ENCODE measurements at regions not wholly inside any gene's neighbourhood (a gene's known extent, or its start where the extent isn't known, plus 50 kb on each side); places are given as distances from the start of the nearest gene placed in this dataset.
"Not testable (repeated sequence)": the region's sequence is repeated elsewhere in the genome, so short reads cannot be mapped to it uniquely, and the experiment has no call there.

DNA sequence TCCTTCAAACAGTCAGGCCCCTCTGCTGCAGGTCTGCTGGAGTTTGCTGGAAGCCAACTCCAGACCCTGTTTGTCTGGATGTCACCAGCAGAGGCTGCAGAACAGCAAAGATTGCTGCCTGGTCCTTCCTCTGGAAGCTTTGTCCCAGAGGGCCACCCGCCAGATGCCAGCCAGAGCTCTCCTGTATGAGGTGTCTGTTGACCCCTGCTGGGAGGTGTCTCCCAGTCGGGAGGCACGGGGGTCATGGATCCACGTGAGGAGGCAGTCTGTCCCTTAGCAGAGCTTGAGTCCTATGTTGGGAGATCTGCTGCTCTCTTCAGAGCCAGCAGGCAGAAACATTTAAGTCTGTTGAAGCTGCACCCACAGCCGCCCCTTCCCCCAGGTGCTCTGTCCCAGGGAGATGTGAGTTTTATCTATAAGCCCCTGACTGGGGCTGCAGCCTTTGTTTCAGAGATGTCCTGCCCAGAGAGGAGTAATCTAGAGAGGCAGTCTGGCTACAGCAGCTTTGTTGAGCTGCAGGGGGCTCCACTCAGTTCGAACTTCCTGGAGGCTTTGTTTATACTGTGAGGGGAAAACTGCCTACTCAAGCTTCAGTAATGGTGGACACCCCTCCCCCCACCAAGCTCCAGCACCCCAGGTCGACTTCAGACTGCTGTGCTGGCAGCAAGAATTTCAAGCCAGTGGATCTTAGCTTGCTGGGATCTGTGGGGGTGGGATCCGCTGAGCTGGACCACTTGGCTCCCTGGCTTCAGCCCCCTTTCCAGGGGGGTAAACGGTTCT lies 72.1 kb downstream of the OGFRL1 start:
- intact Hi-C loops (cut with micrococcal nuclease); H3K9me3 Mint-ChIP-seq; H3K4me3 Mint-ChIP-seq; DNase-seq; H3K36me3 Mint-ChIP-seq; POLR2A ChIA-PET; H3K27ac Mint-ChIP-seq; H3K4me1 Mint-ChIP-seq (ENCODE audit: low read depth): not testable (repeated sequence)
- CTCF ChIA-PET, result interaction anchor here (0.7 kb wide), 1 partner anchor 10 kb away, joined by 5 read pairs; no protein-coding TSS in a partner anchor
- H3K27me3 Mint-ChIP-seq, result peaks cover 11% of the 10 kb centered on the region

DNA sequence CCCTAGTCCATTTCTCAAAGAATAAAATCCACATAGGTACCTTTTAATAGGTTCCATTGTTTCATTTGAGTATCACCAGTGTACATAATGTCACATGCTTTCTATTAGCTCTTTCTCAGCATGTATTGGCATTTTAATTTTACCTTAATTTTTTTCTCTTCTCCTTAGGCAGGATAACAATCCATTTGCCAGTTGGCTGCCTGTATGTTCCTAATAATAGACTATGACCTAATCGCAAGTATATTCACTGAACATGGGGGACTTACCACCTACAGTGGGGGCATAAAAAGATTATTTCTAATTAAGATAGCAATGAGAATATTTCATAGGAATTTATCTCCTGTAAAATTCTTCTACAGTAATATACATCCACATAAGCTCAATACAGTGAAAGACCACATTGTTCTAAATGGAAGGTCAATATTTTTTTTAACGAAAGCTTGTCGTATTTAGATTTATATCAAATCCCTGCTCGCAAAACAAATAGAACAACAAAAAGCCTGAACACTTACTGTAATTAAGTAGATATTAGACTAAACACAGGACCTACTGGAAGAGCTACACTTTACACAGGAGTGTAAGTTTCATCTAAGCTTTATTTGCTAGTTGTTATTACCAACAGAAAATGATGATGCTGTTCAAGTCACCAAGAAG lies 76.4 kb downstream of the OGFRL1 start:
- intact Hi-C loops (cut with micrococcal nuclease), result no loop called here
- H3K27ac Mint-ChIP-seq, result no peak overlapping the region
- H3K27me3 Mint-ChIP-seq, result peaks cover 11% of the 10 kb centered on the region
- POLR2A ChIA-PET, result no interaction called here
- no peak for DNase-seq
- H3K36me3 Mint-ChIP-seq, result no peaks in the 10 kb centered on the region
- H3K9me3 Mint-ChIP-seq, result no peaks in the 10 kb centered on the region
- H3K4me3 Mint-ChIP-seq, result no peak overlapping the region
- CTCF ChIA-PET, result no interaction called here
- H3K4me1 Mint-ChIP-seq (ENCODE audit: low read depth), result peaks cover 4% of the 10 kb centered on the region

DNA sequence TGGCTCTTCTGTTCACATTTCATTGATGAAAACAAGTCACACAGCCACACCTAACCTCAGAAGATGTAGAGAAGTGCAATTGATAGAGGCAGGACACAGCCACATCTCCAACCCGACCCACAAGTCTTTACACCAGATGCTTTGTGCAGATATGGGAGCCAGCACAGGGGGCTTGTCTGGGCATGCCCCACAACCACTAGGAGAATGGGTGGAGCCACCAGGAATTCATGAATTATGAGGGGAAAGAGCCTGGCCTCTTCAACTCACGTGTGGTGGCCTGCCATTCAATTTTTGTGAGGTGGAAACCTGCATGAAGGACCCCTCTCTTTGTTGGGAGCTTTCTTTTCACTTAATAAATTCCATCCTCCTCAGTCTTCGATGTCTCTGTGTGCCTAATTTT lies 79.1 kb downstream of the OGFRL1 start:
- H3K9me3 Mint-ChIP-seq, result no peaks in the 10 kb centered on the region
- H3K4me3 Mint-ChIP-seq, result no peak overlapping the region
- CTCF ChIA-PET, result no interaction called here
- no peak for DNase-seq
- peaks cover 4% of the 10 kb centered on the region for H3K4me1 Mint-ChIP-seq (ENCODE audit: low read depth)
- intact Hi-C loops (cut with micrococcal nuclease), result no loop called here
- POLR2A ChIA-PET, result no interaction called here
- no peak overlapping the region for H3K27ac Mint-ChIP-seq
- no peaks in the 10 kb centered on the region for H3K36me3 Mint-ChIP-seq
- peaks cover 6% of the 10 kb centered on the region for H3K27me3 Mint-ChIP-seq

DNA sequence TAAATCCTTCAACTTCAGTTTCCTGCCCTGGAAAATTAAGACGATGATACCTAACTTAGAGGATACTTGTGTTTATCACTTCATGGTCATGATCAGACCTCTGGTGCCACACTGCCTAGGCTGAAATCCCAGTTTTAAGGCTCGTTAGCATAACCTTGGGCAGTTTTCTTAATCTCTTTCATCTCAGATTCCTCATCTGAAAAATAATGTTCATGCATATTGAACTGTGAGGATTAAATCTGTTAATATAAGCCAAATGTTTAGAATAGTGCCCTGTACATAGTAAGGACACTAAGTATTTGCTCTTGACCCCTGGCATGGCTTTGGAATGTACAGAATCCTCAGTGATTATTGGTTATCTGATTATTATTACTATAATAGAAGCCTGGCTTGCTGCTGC lies 79.7 kb downstream of the OGFRL1 start:
- ChIA-PET CTCF (no interaction called here), POLR2A (no interaction called here)
- Mint-ChIP-seq H3K4me3 (no peak overlapping the region), H3K9me3 (no peaks in the 10 kb centered on the region), H3K36me3 (no peaks in the 10 kb centered on the region), H3K27me3 (peaks cover 4% of the 10 kb centered on the region), H3K4me1 (ENCODE audit: low read depth) (peaks cover 4% of the 10 kb centered on the region), H3K27ac (no peak overlapping the region)
- no peak for DNase-seq
- intact Hi-C loops (cut with micrococcal nuclease), result no loop called here

DNA sequence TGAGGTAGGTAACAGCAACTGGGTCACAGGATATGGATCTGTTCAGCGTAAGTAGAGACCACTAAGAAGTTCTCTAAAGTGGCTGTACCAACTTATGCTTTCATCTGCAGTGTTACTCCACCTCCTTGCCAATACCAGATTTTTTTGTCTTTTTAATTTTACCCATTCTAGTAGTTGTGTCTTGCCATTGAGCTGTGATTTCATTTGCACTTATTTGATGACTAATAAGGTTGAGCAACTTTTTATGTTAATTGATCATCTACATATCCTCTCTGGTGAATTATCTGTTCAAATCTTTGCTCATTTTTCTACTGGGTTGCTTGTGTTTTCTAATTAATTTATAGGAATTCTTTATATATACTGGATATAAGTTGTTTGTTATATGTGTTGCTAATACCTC lies 82.9 kb downstream of the OGFRL1 start:
- CTCF ChIA-PET, result no interaction called here
- Mint-ChIP-seq H3K27me3 (peaks cover 6% of the 10 kb centered on the region), H3K4me3 (no peak overlapping the region), H3K4me1 (ENCODE audit: low read depth) (peaks cover 2% of the 10 kb centered on the region), H3K27ac (no peak overlapping the region), H3K9me3 (peaks cover 3% of the 10 kb centered on the region), H3K36me3 (no peaks in the 10 kb centered on the region)
- POLR2A ChIA-PET, result no interaction called here
- DNase-seq, result no peak
- intact Hi-C loops (cut with micrococcal nuclease), result no loop called here

DNA sequence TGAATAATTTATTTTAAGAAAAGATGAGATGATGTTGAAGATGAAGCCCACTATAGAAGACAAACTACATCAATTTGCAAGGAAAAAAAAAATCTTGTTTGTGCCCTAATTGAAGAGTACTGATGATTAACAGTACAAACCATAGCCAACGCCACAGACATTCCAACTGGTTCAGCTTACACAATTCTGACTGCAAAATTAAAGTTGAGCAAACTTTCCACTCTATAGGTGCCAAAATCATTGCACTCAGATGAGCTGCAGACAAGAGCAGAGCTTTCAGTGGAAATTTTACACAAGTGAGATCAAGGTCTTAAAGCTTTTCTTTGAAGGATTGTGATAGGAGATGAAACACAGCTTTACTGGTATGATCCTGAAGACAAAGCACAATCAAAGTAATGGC lies 85.3 kb downstream of the OGFRL1 start:
- H3K4me3 Mint-ChIP-seq, result no peak overlapping the region
- intact Hi-C loops (cut with micrococcal nuclease), result no loop called here

DNA sequence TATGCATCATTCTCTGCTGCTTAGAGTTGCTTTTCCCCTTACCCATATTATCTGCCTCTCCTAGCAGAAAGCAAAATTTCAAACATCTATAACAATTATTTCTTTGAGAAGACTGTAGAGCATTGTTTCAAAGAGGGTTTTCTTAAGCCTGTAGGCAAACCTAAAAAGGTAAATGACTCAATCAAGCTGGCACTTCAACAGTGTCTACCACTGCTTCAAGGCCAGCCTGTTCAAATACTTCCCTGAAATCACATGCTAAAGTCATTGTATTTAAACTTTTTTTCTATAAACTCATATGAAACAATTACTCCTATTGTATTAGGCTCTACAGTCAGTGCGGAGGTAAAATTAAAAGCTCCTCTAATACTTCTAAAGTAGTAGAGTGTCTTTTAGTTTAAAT lies 87.1 kb downstream of the OGFRL1 start:
- POLR2A ChIA-PET, result no interaction called here
- intact Hi-C loops (cut with micrococcal nuclease), result no loop called here
- Mint-ChIP-seq H3K27ac (no peak overlapping the region), H3K36me3 (no peaks in the 10 kb centered on the region), H3K4me1 (ENCODE audit: low read depth) (no peaks in the 10 kb centered on the region), H3K4me3 (no peak overlapping the region), H3K9me3 (peaks cover 3% of the 10 kb centered on the region), H3K27me3 (peaks cover 3% of the 10 kb centered on the region)
- DNase-seq, result no peak
- CTCF ChIA-PET, result no interaction called here

More for the DNA sequence above, 85.3 kb downstream of the OGFRL1 start:
- no peaks in the 10 kb centered on the region for H3K36me3 Mint-ChIP-seq
- H3K27ac Mint-ChIP-seq, result no peak overlapping the region
- ChIA-PET POLR2A (no interaction called here), CTCF (interaction anchor here (1.1 kb wide), 1 partner anchor 21 kb away, joined by 3 read pairs; no protein-coding TSS in a partner anchor)
- DNase-seq, result no peak
- H3K4me1 Mint-ChIP-seq (ENCODE audit: low read depth), result no peaks in the 10 kb centered on the region
- peaks cover 3% of the 10 kb centered on the region for H3K9me3 Mint-ChIP-seq
- H3K27me3 Mint-ChIP-seq, result peaks cover 3% of the 10 kb centered on the region

DNA sequence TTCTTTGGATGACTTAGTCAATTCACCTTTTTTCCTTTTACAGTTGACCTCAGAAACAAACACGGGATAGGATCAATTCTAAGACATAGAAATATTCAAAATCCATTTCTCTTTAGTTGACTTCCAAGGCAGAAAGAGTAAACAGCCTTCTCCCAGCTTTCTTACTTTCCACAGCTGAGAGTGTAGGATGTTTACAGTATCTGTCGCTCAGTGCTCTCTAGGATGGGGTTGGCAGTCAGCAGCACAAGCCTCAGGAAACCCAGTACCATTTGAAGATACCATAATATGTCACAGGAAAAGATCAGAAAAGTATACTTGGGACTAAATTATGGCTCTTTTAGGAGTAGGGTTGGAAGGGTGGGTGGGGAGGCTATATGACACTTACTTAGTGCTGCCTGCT lies 88.2 kb downstream of the OGFRL1 start:
- no peak overlapping the region for H3K27ac Mint-ChIP-seq
- peaks cover 3% of the 10 kb centered on the region for H3K9me3 Mint-ChIP-seq
- DNase-seq, result no peak
- intact Hi-C loops (cut with micrococcal nuclease), result no loop called here
- ChIA-PET POLR2A (no interaction called here), CTCF (no interaction called here)
- H3K4me1 Mint-ChIP-seq (ENCODE audit: low read depth), result no peaks in the 10 kb centered on the region
- H3K27me3 Mint-ChIP-seq, result peaks cover 3% of the 10 kb centered on the region
- no peaks in the 10 kb centered on the region for H3K36me3 Mint-ChIP-seq
- no peak overlapping the region for H3K4me3 Mint-ChIP-seq

DNA sequence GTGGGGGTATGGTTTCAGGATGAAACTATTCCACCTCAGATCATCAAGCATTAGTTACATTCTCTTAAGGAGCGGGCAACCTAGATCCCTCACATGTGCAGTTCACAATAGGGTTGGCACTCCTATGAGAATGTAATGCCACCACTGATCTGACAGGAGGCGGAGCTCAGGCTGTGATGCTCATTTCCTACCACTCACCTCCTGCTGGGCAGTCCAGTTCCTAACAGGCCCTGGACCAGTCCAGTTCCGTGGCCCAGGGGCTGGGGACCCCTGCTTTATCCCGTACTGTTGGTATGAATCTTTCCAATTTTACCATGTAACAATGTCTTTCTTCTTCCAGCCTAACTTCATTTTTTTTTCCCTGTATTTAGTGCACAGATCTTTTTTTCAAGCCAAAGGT lies 94.9 kb downstream of the OGFRL1 start:
- DNase-seq, result no peak
- Mint-ChIP-seq H3K9me3 (no peaks in the 10 kb centered on the region), H3K27me3 (no peaks in the 10 kb centered on the region), H3K36me3 (no peaks in the 10 kb centered on the region), H3K4me1 (ENCODE audit: low read depth) (no peaks in the 10 kb centered on the region), H3K27ac (peak overlapping the region; percentile 25), H3K4me3 (no peak overlapping the region)
- POLR2A ChIA-PET, result no interaction called here
- intact Hi-C loops (cut with micrococcal nuclease), result no loop called here
- CTCF ChIA-PET, result interaction anchor here (1.6 kb wide), 1 partner anchor 39 kb away, joined by 5 read pairs; no protein-coding TSS in a partner anchor

DNA sequence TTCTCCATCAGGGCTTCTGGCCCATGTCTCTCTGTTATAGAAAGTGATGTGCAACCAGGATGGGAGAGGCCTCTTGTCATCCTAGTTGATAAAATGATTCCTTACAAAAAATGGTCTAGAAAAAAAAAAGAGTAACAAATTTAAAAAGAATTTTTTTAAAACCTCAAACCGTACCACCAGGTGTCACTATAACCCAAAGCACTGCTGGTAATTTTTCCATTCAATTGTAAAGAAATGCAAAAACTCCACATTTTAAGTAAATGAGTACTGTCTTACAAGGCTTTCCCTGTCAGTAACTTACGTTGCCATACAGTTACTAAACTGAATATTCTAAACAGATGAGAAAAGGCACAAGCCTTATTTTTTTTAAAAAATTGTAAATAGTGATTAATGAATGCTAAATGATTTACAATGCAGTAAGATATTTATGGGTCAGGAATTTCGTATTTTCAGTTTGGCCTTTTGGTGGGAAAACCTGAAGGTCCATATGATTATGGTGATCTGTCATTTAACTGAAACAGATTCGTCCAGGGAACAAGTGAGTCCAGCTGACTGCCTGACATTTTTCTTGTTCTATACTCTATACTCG lies 95.4 kb downstream of the OGFRL1 start:
- H3K36me3 Mint-ChIP-seq, result no peaks in the 10 kb centered on the region
- intact Hi-C loops (cut with micrococcal nuclease), result no loop called here
- H3K27ac Mint-ChIP-seq, result peak overlapping the region; percentile 25
- CTCF ChIA-PET, result interaction anchor here (0.7 kb wide), 2 partner anchors 12 to 201 kb away, joined by 3 to 5 read pairs; no protein-coding TSS in a partner anchor
- no peaks in the 10 kb centered on the region for H3K4me1 Mint-ChIP-seq (ENCODE audit: low read depth)
- no peaks in the 10 kb centered on the region for H3K9me3 Mint-ChIP-seq
- POLR2A ChIA-PET, result no interaction called here
- H3K4me3 Mint-ChIP-seq, result no peak overlapping the region
- DNase-seq, result no peak
- H3K27me3 Mint-ChIP-seq, result no peaks in the 10 kb centered on the region

DNA sequence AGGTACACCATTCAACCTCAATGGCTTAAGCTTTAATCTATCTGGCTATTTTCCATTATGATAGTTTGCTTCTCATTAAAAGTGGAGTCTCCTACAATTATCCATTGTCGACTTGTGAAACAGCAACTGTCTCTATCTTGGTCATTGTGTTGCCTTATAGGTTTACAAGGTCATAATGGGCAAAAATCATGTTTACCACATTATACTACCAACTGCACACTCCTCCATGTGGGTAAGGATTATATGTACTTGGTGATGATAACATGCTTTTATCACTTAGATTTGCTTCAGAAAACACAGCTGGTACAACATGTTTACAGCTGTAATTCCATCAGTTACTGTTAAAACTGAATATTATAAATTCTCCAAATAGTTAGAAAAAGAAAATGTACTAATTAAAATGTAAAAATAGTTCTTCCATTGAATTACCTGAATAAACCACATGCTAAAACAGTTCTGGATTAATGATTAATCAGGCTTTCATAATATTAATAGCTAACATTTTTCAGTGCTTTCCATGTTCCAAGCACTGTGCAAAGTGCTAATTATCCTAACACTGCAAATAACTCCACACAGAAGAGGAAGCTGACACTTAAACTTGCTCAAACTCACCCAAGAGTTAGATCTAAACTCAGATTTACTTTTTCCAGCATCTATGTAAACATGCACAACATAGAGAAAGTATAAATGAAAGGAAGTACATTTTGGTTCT lies 96.7 kb downstream of the OGFRL1 start:
- Mint-ChIP-seq H3K36me3 (no peaks in the 10 kb centered on the region), H3K27ac (no peak overlapping the region), H3K4me1 (ENCODE audit: low read depth) (no peaks in the 10 kb centered on the region), H3K27me3 (no peaks in the 10 kb centered on the region), H3K4me3 (no peak overlapping the region), H3K9me3 (no peaks in the 10 kb centered on the region)
- CTCF ChIA-PET, result interaction anchor here (1.3 kb wide), 1 partner anchor 97 kb away, joined by 3 read pairs; no protein-coding TSS in a partner anchor
- no peak for DNase-seq
- POLR2A ChIA-PET, result no interaction called here
- intact Hi-C loops (cut with micrococcal nuclease), result no loop called here

DNA sequence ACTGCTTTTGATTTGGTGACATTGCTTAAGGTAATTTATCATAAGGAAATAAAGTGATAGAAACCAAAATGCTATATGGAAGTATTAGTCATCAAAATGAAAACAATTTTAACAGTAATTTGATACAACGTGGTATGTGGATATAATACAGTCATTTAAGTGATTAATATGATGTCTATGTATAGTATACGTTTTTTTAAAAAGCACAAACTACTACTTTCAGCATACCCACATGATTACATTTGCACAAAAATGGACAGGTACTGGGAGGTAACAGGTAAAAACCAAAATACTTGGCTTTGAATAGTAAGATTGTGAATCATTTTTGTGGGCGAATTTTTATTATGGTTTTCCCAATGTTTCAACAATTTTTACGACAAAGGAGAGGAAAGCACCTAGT lies 97.6 kb downstream of the OGFRL1 start:
- Mint-ChIP-seq H3K27me3 (no peaks in the 10 kb centered on the region), H3K4me3 (no peak overlapping the region), H3K36me3 (no peaks in the 10 kb centered on the region), H3K9me3 (no peaks in the 10 kb centered on the region), H3K27ac (no peak overlapping the region), H3K4me1 (ENCODE audit: low read depth) (no peaks in the 10 kb centered on the region)
- POLR2A ChIA-PET, result no interaction called here
- no peak for DNase-seq
- CTCF ChIA-PET, result no interaction called here
- intact Hi-C loops (cut with micrococcal nuclease), result no loop called here
